GM18868 (cell line): ENCODE measurements at regions not wholly inside any gene's neighbourhood (a gene's known extent, or its start where the extent isn't known, plus 50 kb on each side); places are given as distances from the start of the nearest gene placed in this dataset.

ENCODE experiments used
- ATAC-seq: cut with Tn5 transposase; IDR thresholded peaks from one replicate; pipeline ENCODE4 v1.9.1; 2021; ENCODE audit warnings: mild to moderate bottlenecking, moderate library complexity; ENCODE audit not compliant: unreplicated experiment

DNA sequence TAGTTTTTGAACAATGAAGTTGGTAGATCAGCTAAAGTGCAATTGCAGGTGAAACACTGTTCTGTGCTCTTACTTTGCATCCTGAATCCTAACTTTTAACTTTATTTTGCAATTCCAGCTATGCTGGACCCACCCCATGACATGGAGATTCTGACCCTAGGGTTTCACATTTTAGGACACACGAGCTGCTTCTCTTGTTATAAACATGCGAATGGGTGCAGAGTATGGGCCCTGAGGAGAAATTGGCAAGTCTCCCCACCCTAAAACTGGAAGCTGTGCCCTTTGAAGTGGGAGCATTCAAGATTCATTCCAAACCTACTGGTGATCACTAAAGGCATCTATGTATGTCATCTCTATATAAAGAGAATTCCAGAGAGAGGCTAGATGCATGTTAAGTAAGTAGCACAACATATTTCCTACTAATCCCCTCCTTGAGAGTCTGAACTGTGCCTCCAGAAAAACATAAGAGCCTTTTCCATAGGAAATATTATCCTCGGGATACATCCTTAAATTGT, 794.3 kb upstream of the ZEB2 start:
- no peak for ATAC-seq

- ATAC-seq = no peak
These were observed 786.0 kb upstream of the ZEB2 start for GRCh38 chr2:145305889-145306288.

DNA sequence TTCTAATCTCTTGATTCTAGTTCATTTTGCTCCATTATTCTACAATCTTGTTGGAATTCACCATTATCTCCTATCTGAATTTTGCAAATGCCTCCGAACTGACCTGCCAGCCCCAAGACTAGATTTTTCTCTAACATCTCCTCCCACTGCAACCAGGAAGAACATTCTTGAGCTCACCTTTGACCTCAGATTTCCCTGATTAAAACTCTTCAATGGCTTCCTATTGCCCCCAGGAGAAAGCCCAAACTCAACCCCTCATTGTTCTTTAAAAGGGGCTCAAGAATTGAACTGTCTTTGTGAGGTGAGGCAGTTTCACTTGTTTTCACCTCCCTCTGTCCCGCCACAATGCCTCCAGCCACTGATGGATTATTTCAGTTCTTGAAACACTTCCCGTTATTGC, 784.6 kb upstream of the ZEB2 start:
- ATAC-seq = no peak

GRCh38 chr2:145303536-145303935, 783.6 kb upstream of the ZEB2 start:
- ATAC-seq = no peak

DNA sequence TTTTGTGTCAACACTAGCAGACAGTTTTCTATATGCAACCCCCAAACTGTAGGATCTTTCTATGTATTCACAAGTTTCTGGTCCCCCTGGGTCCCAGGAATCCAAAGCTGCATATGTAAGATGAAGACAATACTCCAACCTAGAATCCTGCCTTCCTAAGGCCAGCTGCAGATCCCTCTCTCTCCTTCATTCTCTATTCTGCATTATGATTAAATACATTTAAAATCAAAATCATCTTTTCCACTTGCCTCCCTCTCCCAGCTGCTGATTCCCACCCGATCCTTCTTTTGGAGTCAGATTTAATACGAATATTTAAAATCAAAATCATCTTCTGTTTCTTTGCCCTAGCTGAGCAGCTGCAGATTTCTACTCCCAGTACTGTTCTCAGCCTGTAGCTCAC, 783.0 kb upstream of the ZEB2 start:
- no peak for ATAC-seq

DNA sequence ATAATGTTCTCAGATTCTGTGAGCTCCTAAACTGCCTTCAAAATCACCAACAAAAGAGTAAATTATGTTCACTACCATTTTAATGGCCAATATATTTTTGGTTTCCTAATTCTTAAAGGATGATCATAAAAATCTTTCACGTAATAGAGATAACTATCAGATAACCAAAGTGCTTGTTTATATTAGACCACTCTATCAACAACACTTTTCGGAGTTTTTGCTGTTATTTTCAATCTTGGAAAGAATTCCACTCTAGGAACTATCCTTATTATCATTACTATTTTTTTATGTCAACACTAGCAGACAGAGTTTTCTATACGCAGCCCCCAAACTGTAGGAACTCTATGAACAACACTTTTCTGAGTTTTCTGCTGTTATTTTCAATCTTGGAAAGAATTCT, 782.5 kb upstream of the ZEB2 start:
- ATAC-seq = no peak

GRCh38 chr2:145299368-145299767, 779.4 kb upstream of the ZEB2 start:
- no peak for ATAC-seq

DNA sequence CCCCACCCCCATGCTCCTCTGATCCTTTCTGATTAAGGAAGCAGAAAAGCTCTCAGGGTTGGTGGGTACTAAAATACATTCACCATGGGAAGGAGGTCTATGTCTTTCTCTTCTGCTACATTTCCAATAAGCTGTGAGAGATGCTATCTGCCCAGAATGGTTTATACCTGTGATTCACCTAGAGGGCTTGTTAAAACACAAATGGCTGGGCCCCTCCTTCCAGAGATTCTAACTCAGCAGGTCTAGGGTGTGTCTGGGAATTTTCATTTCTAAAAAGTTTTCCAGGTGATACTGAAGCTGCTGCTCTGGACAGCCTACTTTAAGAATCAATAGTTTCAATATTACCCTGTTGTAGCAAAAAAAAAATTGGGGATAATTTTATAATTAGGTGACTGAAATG, 772.2 kb upstream of the ZEB2 start:
- no peak for ATAC-seq

GRCh38 chr2:145290986-145291385, 771.1 kb upstream of the ZEB2 start:
- no peak for ATAC-seq

DNA sequence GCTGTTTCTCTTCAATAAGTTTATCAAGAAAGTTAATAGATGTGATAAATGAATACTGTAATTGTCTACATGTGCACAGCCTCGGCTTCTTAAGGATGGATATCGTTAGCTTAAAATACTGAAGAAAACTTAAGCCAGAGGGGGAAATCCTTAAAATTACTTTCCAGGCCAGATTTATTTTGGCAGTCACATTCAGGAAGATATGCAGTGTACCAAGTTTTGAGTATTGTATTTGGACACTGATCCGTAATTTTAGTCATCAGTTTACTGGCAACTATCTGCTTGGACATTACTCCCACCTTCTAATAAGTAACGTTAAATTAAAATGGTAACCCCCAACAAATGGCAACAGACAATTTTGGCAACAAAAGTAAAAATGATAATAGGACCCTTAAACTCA, 770.0 kb upstream of the ZEB2 start:
- no peak for ATAC-seq

- no peak for ATAC-seq
These were observed 769.0 kb upstream of the ZEB2 start for GRCh38 chr2:145288650-145289496.

GRCh38 chr2:145287736-145288135, 767.8 kb upstream of the ZEB2 start:
- ATAC-seq = no peak

GRCh38 chr2:145286716-145287275, 766.9 kb upstream of the ZEB2 start:
- ATAC-seq = no peak

GRCh38 chr2:145284551-145284950, 764.6 kb upstream of the ZEB2 start:
- no peak for ATAC-seq

DNA sequence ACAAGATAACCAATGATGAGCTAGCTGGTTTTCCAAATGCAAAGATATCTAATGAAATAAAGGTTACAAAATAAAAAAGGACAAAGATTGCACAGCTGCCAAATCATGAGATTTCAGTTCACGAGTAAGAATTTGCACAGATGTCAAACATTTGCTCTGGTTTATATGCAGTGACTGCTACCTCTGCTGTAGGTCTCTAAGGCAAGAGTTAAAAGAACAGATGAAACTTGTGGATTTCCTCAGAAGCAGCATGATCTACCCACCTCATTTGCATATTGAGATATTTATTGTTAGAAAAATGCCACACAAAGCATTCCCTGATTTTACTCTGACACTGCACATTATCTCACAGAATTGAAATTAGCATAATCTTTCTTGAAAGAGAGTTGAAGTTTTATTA, 763.2 kb upstream of the ZEB2 start:
- no peak for ATAC-seq

DNA sequence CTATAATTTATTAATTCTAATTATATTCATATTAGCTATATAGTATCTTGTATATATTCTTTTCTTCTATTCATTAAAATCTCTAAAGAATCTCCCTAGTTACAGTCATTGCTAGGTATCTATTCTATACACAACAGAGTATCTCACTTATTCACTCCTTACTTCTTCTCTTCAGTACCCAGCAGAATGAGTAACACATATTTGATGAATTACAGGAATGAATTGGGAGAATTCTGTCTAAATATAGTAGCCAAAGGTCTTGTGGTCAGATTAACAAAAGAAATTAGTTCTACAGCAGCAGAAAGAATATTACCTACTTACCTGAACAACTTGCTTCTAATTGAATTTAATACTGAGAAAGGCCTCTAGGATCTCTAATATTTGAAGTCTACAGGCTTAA, 758.0 kb upstream of the ZEB2 start:
- ATAC-seq = no peak

DNA sequence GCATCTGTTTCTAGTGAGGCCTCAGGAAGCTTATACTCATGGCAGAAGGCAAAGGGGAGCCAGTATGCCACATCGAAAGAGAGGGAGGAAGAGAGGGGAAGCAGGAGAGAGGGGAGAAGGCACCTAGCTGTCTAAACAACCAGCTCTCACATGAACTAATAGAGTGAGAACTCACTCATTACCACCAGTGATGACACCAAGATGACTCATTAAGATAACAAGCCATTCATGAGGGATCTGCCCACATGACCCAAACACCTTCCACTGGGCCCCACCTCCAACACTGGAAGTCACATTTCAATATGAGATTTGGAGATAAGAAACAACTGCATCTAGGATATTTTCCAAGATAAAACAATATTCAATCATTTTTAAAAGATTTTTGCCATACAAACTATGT, 753.9 kb upstream of the ZEB2 start:
- ATAC-seq = no peak

DNA sequence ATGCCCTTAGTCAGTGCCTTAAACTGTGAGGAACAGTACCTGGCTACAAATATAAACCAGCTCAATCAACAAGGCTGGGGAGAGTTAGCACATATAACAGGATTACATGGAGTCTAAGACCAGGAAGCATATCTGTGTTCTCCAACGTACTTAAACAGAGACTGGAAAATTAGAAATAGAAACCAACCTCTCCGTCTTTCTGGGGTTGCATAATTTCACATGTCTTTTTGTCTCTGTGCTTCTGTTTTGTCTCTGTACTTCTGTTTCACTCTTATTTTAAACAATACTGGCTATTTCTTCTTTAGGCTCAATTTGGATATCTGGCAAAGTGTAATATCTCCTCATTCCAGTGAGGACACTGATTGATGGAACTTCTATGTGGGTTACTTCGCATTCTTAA, 749.0 kb upstream of the ZEB2 start:
- ATAC-seq = no peak

DNA sequence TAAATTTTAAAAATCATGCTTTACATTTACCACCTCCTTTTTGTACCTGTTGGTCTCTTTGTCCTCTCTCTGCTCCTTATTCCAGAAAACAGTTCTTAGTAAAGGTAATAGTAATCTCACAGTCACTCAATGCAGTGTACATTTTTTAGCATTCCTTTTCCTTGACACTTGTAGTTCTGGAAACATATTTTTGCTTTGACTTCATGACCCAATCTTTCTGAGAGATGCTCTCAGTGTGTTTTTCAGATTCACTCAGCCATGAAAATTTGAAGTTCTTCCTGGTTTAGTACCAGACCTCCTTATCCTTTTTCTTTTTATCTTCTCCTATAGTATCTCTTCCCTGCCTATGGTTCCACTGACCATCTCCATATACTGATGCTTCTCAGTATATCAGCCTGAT, 747.5 kb upstream of the ZEB2 start:
- ATAC-seq = no peak

DNA sequence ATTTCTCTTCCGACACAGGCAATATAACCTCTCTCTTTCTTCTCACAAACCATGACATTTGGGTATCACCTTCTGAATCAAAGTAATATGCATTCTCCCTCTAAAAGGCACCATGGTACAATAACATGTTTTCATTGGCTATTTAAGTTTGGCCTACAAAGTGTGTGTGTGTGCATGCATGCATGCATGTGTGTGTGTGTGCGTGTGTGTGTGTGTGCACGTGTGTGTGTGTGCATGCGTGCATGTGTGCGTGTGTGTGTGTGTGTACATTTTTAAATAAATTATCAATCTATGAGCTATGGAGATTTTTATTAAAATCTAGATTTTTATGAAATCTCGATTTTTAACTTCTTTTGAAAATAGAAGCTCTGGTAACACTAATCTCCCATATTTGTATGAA, 745.3 kb upstream of the ZEB2 start:
- ATAC-seq = no peak

GRCh38 chr2:145260674-145261073, 740.8 kb upstream of the ZEB2 start:
- ATAC-seq = no peak

DNA sequence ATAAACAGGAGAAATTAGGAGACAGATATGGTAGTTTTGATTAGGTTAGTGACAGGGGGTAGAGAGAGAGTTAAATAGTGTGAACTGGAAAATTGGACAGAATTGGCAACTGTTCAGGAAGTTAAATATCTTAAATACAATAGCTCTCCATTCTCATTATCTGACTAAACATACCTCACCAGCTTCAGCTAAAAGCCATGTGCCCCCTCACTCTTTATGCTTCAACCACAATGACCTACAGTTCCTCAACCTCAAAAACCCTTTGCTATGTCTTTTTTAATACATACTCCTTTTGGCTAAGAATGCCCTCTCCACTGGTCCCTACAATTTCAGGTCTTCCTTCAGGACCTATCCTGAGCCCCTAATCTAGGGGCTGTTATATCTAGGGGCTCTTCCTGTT, 740.2 kb upstream of the ZEB2 start:
- no peak for ATAC-seq
